GM10266 (cell line): ENCODE measurements at regions not wholly inside any gene's neighbourhood (a gene's known extent, or its start where the extent isn't known, plus 50 kb on each side); places are given as distances from the start of the nearest gene placed in this dataset.

ENCODE experiments used
- DNase-seq: peaks from one replicate; pipeline ENCODE4 v3.0.0; 2012; ENCODE audit errors: extremely low spot score
- CTCF ChIP-seq: IDR thresholded peaks from 2 replicates; pipeline ENCODE4 v1.5.1; 2012; ENCODE audit warnings: mild to moderate bottlenecking, low read depth; ENCODE audit not compliant: control insufficient read depth, insufficient read depth; ENCODE audit errors: missing control alignments

GRCh38 chrY:21253455-21254248, 257.5 kb upstream of the RBMY1B start:
- no peak for DNase-seq
- TF ChIP-seq CTCF = no peak

GRCh38 chrY:21254476-21254875, 256.7 kb upstream of the RBMY1B start:
- TF ChIP-seq CTCF = no peak
- no peak for DNase-seq

- DNase-seq = no peak
- TF ChIP-seq CTCF = no peak
Observed at GRCh38 chrY:21256820-21257219, 254.3 kb upstream of the RBMY1B start.

GRCh38 chrY:21259707-21260106, 251.4 kb upstream of the RBMY1B start:
- no peak for DNase-seq
- TF ChIP-seq CTCF = no peak

GRCh38 chrY:21260325-21260724, 250.8 kb upstream of the RBMY1B start:
- TF ChIP-seq CTCF = no peak
- DNase-seq = no peak

- no peak for DNase-seq
- no peak for TF ChIP-seq CTCF
Observed at GRCh38 chrY:21261158-21261557, 250.0 kb upstream of the RBMY1B start.

- no peak for DNase-seq
- TF ChIP-seq CTCF = no peak
Observed at GRCh38 chrY:21266751-21267150, 244.4 kb upstream of the RBMY1B start.
